Epithelial cell of proximal tubule (primary cell): ENCODE measurements at regions not wholly inside any gene's neighbourhood (a gene's known extent, or its start where the extent isn't known, plus 50 kb on each side); places are given as distances from the start of the nearest gene placed in this dataset.
"Not testable (repeated sequence)": the region's sequence is repeated elsewhere in the genome, so short reads cannot be mapped to it uniquely, and the experiment has no call there.

ENCODE experiments used
- DNase-seq: peaks from one replicate; pipeline ENCODE4 v3.0.0-alpha.2; 2011; ENCODE audit warnings: low read depth
- H3K4me3 ChIP-seq: 2 replicates; pipeline ENCODE4 v1.5.1; 2011; ENCODE audit warnings: low read depth, mild to moderate bottlenecking, low read length
- CTCF ChIP-seq: conservative IDR thresholded peaks from 2 replicates; pipeline ENCODE4 v1.5.1; 2012; ENCODE audit warnings: low read depth, mild to moderate bottlenecking, low read length

- TF ChIP-seq CTCF = no peak
- no peak for DNase-seq
- no peak overlapping the region for H3K4me3 ChIP-seq
Observed at GRCh38 chr4:169898095-169898494, 128.1 kb downstream of the MFAP3L start.

- not testable (repeated sequence) for H3K4me3 ChIP-seq, DNase-seq
Observed at GRCh38 chr4:169894767-169895166, 131.4 kb downstream of the MFAP3L start.

DNA sequence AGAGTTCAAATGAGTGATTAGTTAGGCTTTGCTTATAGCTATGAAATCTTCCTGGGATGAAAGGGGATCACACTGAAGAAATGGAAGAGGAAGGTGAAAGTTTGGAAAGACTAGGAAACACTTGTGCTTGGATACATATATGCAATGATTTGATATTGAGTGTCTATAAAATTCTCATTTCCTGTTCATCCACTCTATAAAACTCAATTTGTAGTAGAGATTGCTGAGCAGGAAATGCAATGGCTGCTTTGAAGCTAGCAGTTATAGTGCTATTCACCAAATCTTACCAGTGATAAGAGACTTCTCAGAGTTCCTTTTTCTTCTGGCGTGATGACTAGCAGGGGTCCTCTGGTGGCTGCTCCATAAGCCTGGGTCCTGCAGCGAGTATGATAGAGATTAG lies 128.1 kb upstream of the HPF1 start:
- no peak for DNase-seq
- TF ChIP-seq CTCF = no peak
- H3K4me3 ChIP-seq = no peak overlapping the region

DNA sequence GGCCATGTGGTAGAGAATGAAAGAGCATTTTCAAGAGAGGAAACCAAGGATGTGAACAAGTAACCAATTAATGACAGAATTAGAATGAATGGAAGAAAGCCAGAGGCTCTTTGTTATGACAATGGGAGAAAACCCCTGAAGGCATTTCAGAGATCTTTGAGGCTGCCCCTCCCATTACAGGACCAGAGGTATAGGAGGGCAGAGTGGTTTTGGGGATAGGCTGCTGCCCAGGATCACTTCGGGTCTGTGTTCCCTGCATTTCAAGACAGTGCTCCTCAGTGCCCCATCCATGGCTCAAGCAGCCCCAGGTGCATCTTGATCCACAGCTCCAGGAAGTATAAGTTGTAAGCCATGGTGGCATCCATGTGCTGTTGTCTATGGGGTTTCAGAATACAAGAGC lies 124.0 kb upstream of the HPF1 start:
- no peak for TF ChIP-seq CTCF
- DNase-seq = no peak
- no peak overlapping the region for H3K4me3 ChIP-seq

- no peak overlapping the region for H3K4me3 ChIP-seq
- no peak for TF ChIP-seq CTCF
- DNase-seq = no peak
Observed at GRCh38 chr4:169870507-169870906, 112.8 kb upstream of the HPF1 start.

DNA sequence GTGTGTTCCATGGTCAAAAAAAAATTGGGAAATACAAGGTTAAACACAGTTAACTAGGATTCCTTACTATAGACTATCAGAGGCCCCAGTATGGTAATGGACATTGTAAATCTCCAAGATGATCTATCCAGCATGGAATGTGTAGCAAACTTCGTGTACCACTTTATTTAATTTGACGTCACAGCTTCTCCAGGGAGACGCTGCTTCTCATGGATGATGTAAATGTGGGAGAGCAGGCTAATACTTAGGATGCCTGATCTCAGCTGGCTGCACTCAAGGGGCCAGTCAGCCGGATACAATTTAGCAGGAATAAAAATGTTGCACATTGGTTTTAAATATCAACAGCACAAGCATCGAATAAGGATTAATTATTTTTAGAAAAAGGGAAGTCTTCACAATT lies 111.7 kb upstream of the HPF1 start:
- no peak for TF ChIP-seq CTCF
- H3K4me3 ChIP-seq = no peak overlapping the region
- DNase-seq = no peak

- TF ChIP-seq CTCF = no peak
- DNase-seq = no peak
- no peak overlapping the region for H3K4me3 ChIP-seq
Observed at GRCh38 chr4:169861593-169861992, 103.8 kb upstream of the HPF1 start.
